Neural crest cell (in vitro differentiated cells): ENCODE measurements at regions not wholly inside any gene's neighbourhood (a gene's known extent, or its start where the extent isn't known, plus 50 kb on each side); places are given as distances from the start of the nearest gene placed in this dataset.
"Not testable (repeated sequence)": the region's sequence is repeated elsewhere in the genome, so short reads cannot be mapped to it uniquely, and the experiment has no call there.

Experiments
- DNase-seq: peaks from one replicate; pipeline ENCODE4 v3.0.0; 2021; ENCODE audit warnings: low read depth, mixed read lengths, low spot score
- H3K27ac Mint-ChIP-seq: one replicate; pipeline ENCODE4 v1.8.0; 2021; ENCODE audit warnings: mild to moderate bottlenecking, mixed read lengths; ENCODE audit not compliant: unreplicated experiment
- H3K27me3 Mint-ChIP-seq: 2 replicates; pipeline ENCODE4 v1.8.0; 2021; ENCODE audit warnings: low read depth, mild to moderate bottlenecking, mixed read lengths
- H3K36me3 Mint-ChIP-seq: 2 replicates; pipeline ENCODE4 v1.8.0; 2021; ENCODE audit warnings: low read depth, mild to moderate bottlenecking, mixed read lengths
- H3K4me1 Mint-ChIP-seq: 2 replicates; pipeline ENCODE4 v1.8.0; 2021; ENCODE audit warnings: mixed read lengths
- H3K4me3 Mint-ChIP-seq: one replicate; pipeline ENCODE4 v1.8.0; 2021; ENCODE audit warnings: mild to moderate bottlenecking, mixed read lengths
- H3K9me3 Mint-ChIP-seq: 2 replicates; pipeline ENCODE4 v1.8.0; 2021; ENCODE audit warnings: mixed read lengths
- CTCF ChIP-seq: fragments of 200-600 bp; sonication (generic); conservative IDR thresholded peaks from 2 replicates; pipeline ENCODE4 v1.5.0; 2021; ENCODE audit warnings: antibody characterized with exemption, mild to moderate bottlenecking

GRCh38 chr1:29555043-29555620 lies 318.8 kb downstream of the PTPRU start:
- Mint-ChIP-seq H3K4me1 (no peaks in the 10 kb centered on the region), H3K9me3 (no peaks in the 10 kb centered on the region), H3K4me3 (no peak overlapping the region), H3K27me3 (no peaks in the 10 kb centered on the region), H3K36me3 (no peaks in the 10 kb centered on the region), H3K27ac (no peak overlapping the region)
- no peak for TF ChIP-seq CTCF
- no peak for DNase-seq

GRCh38 chr1:29554208-29554778 lies 318.0 kb downstream of the PTPRU start:
- Mint-ChIP-seq H3K4me1 (no peaks in the 10 kb centered on the region), H3K4me3 (no peak overlapping the region), H3K36me3 (no peaks in the 10 kb centered on the region), H3K27me3 (no peaks in the 10 kb centered on the region), H3K27ac (no peak overlapping the region), H3K9me3 (no peaks in the 10 kb centered on the region)
- TF ChIP-seq CTCF, result no peak
- no peak for DNase-seq

GRCh38 chr1:29551123-29551936 lies 315.0 kb downstream of the PTPRU start:
- Mint-ChIP-seq H3K4me1 (no peaks in the 10 kb centered on the region), H3K27ac (peak overlapping the region; percentile 71), H3K4me3 (no peak overlapping the region), H3K27me3 (peaks cover 2% of the 10 kb centered on the region), H3K36me3 (no peaks in the 10 kb centered on the region), H3K9me3 (no peaks in the 10 kb centered on the region)
- TF ChIP-seq CTCF, result no peak
- no peak for DNase-seq

GRCh38 chr1:29550119-29550841 lies 314.0 kb downstream of the PTPRU start:
- Mint-ChIP-seq H3K4me3 (no peak overlapping the region), H3K27me3 (peaks cover 2% of the 10 kb centered on the region), H3K36me3 (no peaks in the 10 kb centered on the region), H3K4me1 (no peaks in the 10 kb centered on the region), H3K27ac (no peak overlapping the region), H3K9me3 (no peaks in the 10 kb centered on the region)
- no peak for DNase-seq
- TF ChIP-seq CTCF, result no peak

- H3K4me1 Mint-ChIP-seq, H3K36me3 Mint-ChIP-seq, H3K27ac Mint-ChIP-seq, H3K9me3 Mint-ChIP-seq, DNase-seq, H3K4me3 Mint-ChIP-seq, H3K27me3 Mint-ChIP-seq: not testable (repeated sequence)
These were observed 313.4 kb downstream of the PTPRU start for GRCh38 chr1:29549728-29550118.
